HAP-1 (cell line): ENCODE measurements at regions not wholly inside any gene's neighbourhood (a gene's known extent, or its start where the extent isn't known, plus 50 kb on each side); places are given as distances from the start of the nearest gene placed in this dataset.
"Not testable (repeated sequence)": the region's sequence is repeated elsewhere in the genome, so short reads cannot be mapped to it uniquely, and the experiment has no call there.

ENCODE experiments used
- DNase-seq, 2 experiments: peaks; one replicate each; pipeline ENCODE4 v3.0.0-alpha.2; 2016 to 2020; ENCODE audit warnings: low spot score in 2 of 2
- H3K27me3 ChIP-seq: fragments of 250-450 bp; sonication (Bioruptor Pico); 2 replicates; pipeline ENCODE4 v1.5.1; 2020; ENCODE audit warnings: low read depth, mild to moderate bottlenecking, moderate library complexity
- H3K36me3 ChIP-seq: fragments of 250-450 bp; sonication (Bioruptor Pico); replicated peaks from 2 replicates; pipeline ENCODE4 v1.5.1; 2020; ENCODE audit warnings: mild to moderate bottlenecking
- H3K4me1 ChIP-seq: fragments of 250-450 bp; sonication (Bioruptor Pico); 2 replicates; pipeline ENCODE4 v1.5.1; 2020; ENCODE audit warnings: mild to moderate bottlenecking
- H3K4me3 ChIP-seq: fragments of 250-450 bp; sonication (Bioruptor Pico); 2 replicates; pipeline ENCODE4 v1.5.1; 2020; ENCODE audit warnings: mild to moderate bottlenecking, moderate library complexity
- H3K9me3 ChIP-seq: fragments of 250-450 bp; sonication (Bioruptor Pico); 2 replicates; pipeline ENCODE4 v1.5.1; 2020; ENCODE audit warnings: mild to moderate bottlenecking, moderate library complexity
- in situ Hi-C: fragments of 300-500 bp; cut with MboI; formaldehyde crosslinking; loops from 3 replicates; pipeline ENCODE4 v1.14.3; 2020; ENCODE audit warnings: low sequenced_read_pairs, inconsistent platforms, mixed read lengths

- in situ Hi-C loops, result no loop called here
- H3K27me3 ChIP-seq, result no peaks in the 10 kb centered on the region
- H3K36me3 ChIP-seq, result no peaks in the 10 kb centered on the region
- H3K9me3 ChIP-seq, result no peaks in the 10 kb centered on the region
- DNase-seq, result no peak
- H3K4me3 ChIP-seq, result no peak overlapping the region
- H3K4me1 ChIP-seq, result no peaks in the 10 kb centered on the region
These were observed 266.4 kb upstream of the TCERG1L start for GRCh38 chr10:131577786-131578471.

GRCh38 chr10:131578472-131578970 is 267.0 kb upstream of the TCERG1L start:
- H3K4me1 ChIP-seq, result no peaks in the 10 kb centered on the region
- no peaks in the 10 kb centered on the region for H3K9me3 ChIP-seq
- in situ Hi-C loops, result no loop called here
- no peak overlapping the region for H3K4me3 ChIP-seq
- no peak for DNase-seq
- no peaks in the 10 kb centered on the region for H3K36me3 ChIP-seq
- H3K27me3 ChIP-seq, result no peaks in the 10 kb centered on the region

- Histone ChIP-seq H3K4me1 (no peaks in the 10 kb centered on the region), H3K9me3 (no peaks in the 10 kb centered on the region), H3K27me3 (no peaks in the 10 kb centered on the region), H3K4me3 (no peak overlapping the region), H3K36me3 (no peaks in the 10 kb centered on the region)
- in situ Hi-C loops, result no loop called here
- DNase-seq, result no peak
These were observed 267.9 kb upstream of the TCERG1L start for GRCh38 chr10:131579251-131580071.

GRCh38 chr10:131580076-131580652 is 268.6 kb upstream of the TCERG1L start:
- no peak for DNase-seq
- Histone ChIP-seq H3K4me3 (no peak overlapping the region), H3K36me3 (no peaks in the 10 kb centered on the region), H3K4me1 (no peaks in the 10 kb centered on the region), H3K27me3 (no peaks in the 10 kb centered on the region), H3K9me3 (no peaks in the 10 kb centered on the region)
- in situ Hi-C loops, result no loop called here

- H3K4me3 ChIP-seq, result no peak overlapping the region
- H3K9me3 ChIP-seq, result no peaks in the 10 kb centered on the region
- in situ Hi-C loops, result no loop called here
- H3K4me1 ChIP-seq, result no peaks in the 10 kb centered on the region
- DNase-seq, result no peak
- no peaks in the 10 kb centered on the region for H3K36me3 ChIP-seq
- H3K27me3 ChIP-seq, result no peaks in the 10 kb centered on the region
These were observed 269.2 kb upstream of the TCERG1L start for GRCh38 chr10:131580674-131581073.

GRCh38 chr10:131581547-131581946 is 270.0 kb upstream of the TCERG1L start:
- H3K27me3 ChIP-seq, H3K4me3 ChIP-seq, DNase-seq, H3K36me3 ChIP-seq, in situ Hi-C loops, H3K4me1 ChIP-seq, H3K9me3 ChIP-seq: not testable (repeated sequence)

- in situ Hi-C loops, result no loop called here
- Histone ChIP-seq H3K27me3 (no peaks in the 10 kb centered on the region), H3K36me3 (no peaks in the 10 kb centered on the region), H3K9me3 (no peaks in the 10 kb centered on the region), H3K4me1 (no peaks in the 10 kb centered on the region), H3K4me3 (no peak overlapping the region)
- no peak for DNase-seq
These were observed 272.8 kb upstream of the TCERG1L start for GRCh38 chr10:131584287-131584686.

GRCh38 chr10:131585761-131586160 is 274.2 kb upstream of the TCERG1L start:
- Histone ChIP-seq H3K27me3 (no peaks in the 10 kb centered on the region), H3K36me3 (no peaks in the 10 kb centered on the region), H3K4me1 (no peaks in the 10 kb centered on the region), H3K9me3 (no peaks in the 10 kb centered on the region), H3K4me3 (no peak overlapping the region)
- in situ Hi-C loops, result no loop called here
- DNase-seq, result no peak

GRCh38 chr10:131586958-131587357 is 275.4 kb upstream of the TCERG1L start:
- no peaks in the 10 kb centered on the region for H3K9me3 ChIP-seq

GRCh38 chr10:131587976-131588680 is 276.6 kb upstream of the TCERG1L start:
- no peaks in the 10 kb centered on the region for H3K27me3 ChIP-seq
- H3K36me3 ChIP-seq, result no peaks in the 10 kb centered on the region
- DNase-seq, result no peak
- H3K4me1 ChIP-seq, result no peaks in the 10 kb centered on the region
- H3K4me3 ChIP-seq, result no peak overlapping the region
- in situ Hi-C loops, result no loop called here
- H3K9me3 ChIP-seq, result no peaks in the 10 kb centered on the region

More at GRCh38 chr10:131586958-131587357, 275.4 kb upstream of the TCERG1L start:
- no peak for DNase-seq
- Histone ChIP-seq H3K4me1 (no peaks in the 10 kb centered on the region), H3K27me3 (no peaks in the 10 kb centered on the region), H3K4me3 (no peak overlapping the region), H3K36me3 (no peaks in the 10 kb centered on the region)
- in situ Hi-C loops, result no loop called here

- H3K9me3 ChIP-seq, result no peaks in the 10 kb centered on the region
- in situ Hi-C loops, result no loop called here
- no peak for DNase-seq
- no peak overlapping the region for H3K4me3 ChIP-seq
- H3K36me3 ChIP-seq, result no peaks in the 10 kb centered on the region
- H3K27me3 ChIP-seq, result no peaks in the 10 kb centered on the region
- no peaks in the 10 kb centered on the region for H3K4me1 ChIP-seq
These were observed 277.2 kb upstream of the TCERG1L start for GRCh38 chr10:131588704-131589220.

- Histone ChIP-seq H3K4me3 (no peak overlapping the region), H3K9me3 (no peaks in the 10 kb centered on the region), H3K4me1 (no peaks in the 10 kb centered on the region), H3K27me3 (no peaks in the 10 kb centered on the region), H3K36me3 (no peaks in the 10 kb centered on the region)
- no peak for DNase-seq
- in situ Hi-C loops, result no loop called here
These were observed 279.0 kb upstream of the TCERG1L start for GRCh38 chr10:131590567-131590966.

GRCh38 chr10:131591936-131592335 is 280.4 kb upstream of the TCERG1L start:
- Histone ChIP-seq H3K4me1 (no peaks in the 10 kb centered on the region), H3K4me3 (no peak overlapping the region), H3K27me3 (no peaks in the 10 kb centered on the region), H3K9me3 (no peaks in the 10 kb centered on the region), H3K36me3 (no peaks in the 10 kb centered on the region)
- in situ Hi-C loops, result no loop called here
- DNase-seq, result no peak
